GM19240 (cell line): ENCODE measurements at regions not wholly inside any gene's neighbourhood (a gene's known extent, or its start where the extent isn't known, plus 50 kb on each side); places are given as distances from the start of the nearest gene placed in this dataset.
"Not testable (repeated sequence)": the region's sequence is repeated elsewhere in the genome, so short reads cannot be mapped to it uniquely, and the experiment has no call there.

ENCODE experiments used
- DNase-seq: peaks from one replicate; pipeline ENCODE4 v3.0.0; 2011; ENCODE audit warnings: low spot score; ENCODE audit not compliant: insufficient read length

GRCh38 chr14:105707723-105708151 lies 181.4 kb downstream of the TMEM121 start:
- DNase-seq = not testable (repeated sequence)

DNA sequence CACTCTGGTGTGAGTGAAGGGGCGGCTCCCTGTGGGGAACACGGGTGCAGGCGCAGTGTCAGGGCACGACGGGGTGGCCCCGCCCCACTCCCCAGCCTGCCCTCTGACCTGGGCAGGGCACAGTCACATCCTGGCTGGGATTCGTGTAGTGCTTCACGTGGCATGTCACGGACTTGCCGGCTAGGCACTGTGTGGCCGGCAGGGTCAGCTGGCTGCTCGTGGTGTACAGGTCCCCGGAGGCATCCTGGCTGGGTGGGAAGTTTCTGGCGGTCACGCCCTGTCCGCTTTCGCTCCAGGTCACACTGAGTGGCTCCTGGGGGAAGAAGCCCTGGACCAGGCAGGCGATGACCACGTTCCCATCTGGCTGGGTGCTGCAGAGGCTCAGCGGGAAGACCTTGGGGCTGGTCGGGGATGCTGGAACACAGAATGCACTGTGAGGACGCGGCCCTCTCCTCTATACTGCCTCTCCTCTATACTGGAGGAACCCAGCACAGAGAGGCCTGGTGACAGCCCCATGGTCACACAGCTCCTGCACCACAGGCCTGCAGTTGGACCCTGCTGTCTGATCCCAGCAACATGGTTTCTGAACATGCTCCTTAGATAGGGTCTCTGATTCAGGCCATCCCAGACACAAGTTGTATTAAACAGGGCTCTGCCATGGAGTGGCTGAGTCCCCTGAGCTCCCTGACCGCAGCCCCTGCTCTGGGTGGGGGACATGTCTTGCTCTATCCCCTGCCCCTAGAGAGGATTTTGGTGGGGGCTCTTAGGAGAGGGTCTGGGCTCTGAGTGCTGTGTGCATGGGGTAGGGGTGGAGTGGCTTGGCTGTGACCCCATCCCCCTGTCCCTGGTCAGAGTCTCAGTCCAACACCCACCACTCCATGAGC lies 182.1 kb downstream of the TMEM121 start:
- not testable (repeated sequence) for DNase-seq

DNA sequence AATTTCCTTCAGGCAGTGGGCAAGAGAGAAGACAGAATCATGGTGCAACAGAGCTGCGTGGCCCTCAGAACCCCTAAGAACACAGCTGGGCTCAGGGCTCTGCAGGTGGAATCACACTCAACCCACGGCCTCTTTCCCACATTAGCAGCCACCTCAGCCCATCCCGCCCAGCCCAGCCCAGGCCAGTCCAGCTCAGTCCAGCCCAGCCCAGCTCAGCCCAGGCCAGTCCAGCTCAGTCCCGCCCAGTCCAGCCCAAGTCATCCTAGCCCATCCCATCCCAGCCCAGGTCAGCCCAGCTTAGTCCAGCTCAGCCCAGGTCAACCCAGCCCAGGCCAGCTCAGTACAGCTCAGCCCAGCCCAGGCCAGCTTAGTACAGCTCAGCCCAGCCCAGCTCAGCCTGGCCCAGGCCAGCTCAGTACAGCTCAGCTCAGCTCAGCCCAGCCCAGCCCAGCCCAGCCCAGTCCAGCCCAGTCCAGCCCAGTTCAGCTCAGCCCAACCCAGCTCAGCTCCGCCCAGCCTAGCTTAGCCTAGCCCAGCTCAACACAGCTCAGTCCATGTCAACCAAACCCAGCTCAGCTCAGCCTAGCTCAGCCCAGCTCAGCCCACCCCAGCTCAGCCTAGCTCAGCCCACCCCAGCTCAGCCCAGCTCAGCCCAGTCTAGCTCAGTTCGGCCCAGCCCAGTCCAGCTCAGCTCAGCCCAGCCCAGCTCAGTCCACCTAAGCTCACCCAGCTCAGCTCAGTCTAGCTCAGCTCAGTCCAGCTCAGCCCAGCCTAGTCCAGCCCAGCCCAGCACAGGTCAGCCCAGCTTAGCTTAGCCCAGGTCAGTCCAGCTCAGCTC lies 183.1 kb downstream of the TMEM121 start:
- DNase-seq = no peak

DNA sequence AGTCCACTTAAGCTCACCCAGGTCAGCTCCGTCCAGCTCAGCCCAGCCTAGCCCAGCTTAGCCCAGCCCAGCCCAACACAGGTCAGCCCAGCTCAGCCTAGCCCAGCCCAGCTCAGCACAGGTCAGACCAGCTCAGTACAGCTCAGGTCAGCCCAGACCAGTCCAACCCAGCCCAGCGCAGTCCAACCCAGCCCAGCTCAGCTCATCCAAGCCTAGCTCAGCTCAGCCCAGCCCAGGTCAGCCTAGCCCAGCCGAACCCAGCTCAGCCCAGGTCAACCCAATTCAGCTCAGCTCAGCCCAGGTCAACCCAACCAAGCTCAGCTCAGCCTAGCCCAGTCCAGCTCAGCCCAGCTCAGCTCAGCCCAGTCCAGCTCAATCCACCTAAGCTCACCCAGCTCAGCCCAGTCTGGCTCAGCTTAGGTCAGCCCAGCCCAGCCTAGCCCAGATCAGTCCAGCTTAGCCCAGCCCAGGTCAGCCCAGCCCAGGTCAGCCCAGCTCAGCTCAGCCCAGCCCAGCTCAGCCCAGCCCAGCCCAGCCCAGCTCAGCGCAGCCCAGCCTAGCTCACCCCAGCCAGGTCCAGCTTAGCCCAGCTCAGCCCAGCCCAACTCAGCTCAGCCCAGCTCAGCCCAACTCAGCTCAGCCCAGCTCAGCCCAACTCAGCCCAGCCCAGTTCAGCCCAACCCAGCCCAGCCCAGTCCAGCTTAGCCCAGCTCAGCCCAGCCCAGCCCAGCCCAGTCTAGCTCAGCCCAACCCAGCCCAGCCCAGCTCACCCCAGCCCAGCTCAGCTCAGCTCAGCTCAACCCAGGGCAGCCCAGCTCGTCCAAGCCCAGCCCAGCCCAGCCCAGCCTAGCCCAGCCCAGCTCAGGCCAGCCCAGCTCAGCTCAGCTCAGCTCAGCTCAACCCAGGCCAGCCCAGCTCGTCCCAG lies 184.0 kb downstream of the TMEM121 start:
- no peak for DNase-seq

DNA sequence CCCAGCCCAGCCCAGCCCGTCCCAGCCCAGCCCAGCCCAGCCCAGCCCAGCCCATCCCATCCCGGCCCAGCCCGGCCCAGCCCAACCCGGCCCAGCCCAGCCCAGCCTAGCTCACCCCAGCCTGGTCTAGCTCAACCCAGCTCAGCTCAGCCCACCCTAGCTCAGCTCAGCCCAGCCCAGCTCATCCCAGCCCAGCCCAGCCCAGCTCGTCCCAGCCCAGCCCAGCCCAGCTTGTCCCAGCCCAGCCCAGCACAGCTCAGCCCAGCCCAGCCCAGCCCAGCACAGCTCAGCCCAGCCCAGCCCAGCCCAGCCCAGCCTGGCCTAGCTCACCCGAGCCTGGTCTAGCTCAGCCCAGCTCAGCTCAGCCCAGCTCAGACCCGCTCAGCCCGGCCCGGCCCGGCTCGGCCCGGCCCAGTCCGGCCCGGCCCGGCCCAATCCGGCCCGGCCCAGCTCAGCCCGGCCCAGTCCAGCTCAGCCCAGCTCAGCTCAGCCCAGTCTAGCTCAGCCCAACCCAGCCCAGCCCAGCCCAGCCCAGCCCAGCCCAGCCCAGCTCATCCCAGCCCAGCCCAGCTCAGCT lies 184.7 kb downstream of the TMEM121 start:
- no peak for DNase-seq

GRCh38 chr14:105711841-105712460 lies 185.6 kb downstream of the TMEM121 start:
- no peak for DNase-seq

GRCh38 chr14:105712670-105713069 lies 186.3 kb downstream of the TMEM121 start:
- not testable (repeated sequence) for DNase-seq

GRCh38 chr14:105713160-105713559 lies 186.8 kb downstream of the TMEM121 start:
- not testable (repeated sequence) for DNase-seq

DNA sequence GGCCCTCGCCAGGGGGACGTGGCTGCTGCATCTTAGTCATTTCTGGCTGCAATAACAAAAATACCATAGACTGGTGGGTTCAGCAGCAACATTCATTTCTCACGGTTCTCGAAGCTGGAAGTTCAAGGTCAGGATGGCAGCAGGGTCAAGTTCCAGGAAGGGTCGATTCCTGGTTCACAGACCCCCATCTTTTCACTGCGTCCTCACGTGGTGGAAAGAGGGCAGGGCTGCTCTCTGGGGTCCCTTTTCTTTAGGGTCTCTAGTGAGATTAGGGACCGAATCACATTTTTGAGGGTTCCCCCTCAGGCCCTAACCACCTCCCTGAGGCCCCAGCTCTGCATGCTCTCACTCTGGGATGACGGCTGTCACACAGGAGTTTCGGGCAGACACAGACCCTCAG lies 187.5 kb downstream of the TMEM121 start:
- not testable (repeated sequence) for DNase-seq

DNA sequence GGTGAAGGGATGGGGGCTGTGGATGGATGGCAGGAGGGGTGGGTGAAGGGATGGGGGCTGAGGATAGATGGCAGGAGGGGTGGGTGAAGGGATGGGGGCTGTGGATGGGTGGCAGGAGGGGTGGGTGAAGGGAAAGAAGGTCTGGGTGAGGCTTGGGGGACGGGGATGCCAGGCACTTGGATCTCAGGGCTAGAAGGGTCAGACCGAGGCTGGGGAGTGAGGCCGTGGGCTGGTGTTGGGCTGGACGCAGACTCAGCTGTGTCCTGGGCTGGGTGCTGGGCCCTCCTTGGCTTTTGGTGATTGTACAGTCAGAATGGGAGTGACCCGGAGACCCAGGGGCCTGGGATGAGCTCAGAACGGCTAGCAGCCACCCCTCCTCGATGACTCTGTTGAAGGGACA lies 192.4 kb downstream of the TMEM121 start:
- not testable (repeated sequence) for DNase-seq

DNA sequence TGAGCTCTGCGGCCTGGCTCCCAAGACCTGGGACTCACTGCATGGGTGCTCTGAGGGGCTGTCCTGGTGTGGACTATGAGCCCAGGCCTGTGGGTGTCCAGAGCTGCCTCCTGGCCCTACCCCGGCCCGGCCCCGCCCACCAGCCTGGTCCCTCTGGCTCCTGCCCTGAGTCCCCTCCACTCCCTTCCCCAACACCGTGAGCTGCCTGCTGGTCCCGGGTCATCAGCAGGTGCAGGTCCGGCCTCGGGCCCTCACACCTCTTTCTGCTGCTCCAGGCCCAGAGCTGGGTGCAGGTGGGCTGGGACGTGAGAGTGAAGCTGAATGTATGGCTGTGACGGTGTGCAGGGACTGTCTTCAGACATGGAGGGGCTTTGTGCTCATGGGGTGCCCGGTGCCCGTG lies 193.7 kb downstream of the TMEM121 start:
- DNase-seq = not testable (repeated sequence)

- not testable (repeated sequence) for DNase-seq
These were observed 194.6 kb downstream of the TMEM121 start for GRCh38 chr14:105720852-105721601.

DNA sequence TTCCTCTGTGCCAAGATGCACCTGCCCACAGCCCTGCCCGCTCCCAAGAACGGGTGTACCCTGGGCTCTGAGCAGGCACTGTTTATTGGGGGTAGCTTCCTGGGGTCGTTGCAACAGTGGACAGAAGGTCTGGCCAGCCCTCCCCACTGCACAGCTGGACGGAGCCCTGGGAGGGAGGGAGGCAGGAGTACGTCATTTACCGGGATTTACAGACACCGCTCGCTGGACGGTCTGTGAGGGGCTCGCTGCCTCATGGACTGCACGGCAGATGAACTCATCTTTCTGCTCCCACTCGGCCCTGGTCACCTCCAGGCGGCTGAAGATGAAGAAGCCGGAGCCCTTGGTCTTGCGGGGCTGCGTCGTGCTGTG lies 195.2 kb downstream of the TMEM121 start:
- DNase-seq = not testable (repeated sequence)

DNA sequence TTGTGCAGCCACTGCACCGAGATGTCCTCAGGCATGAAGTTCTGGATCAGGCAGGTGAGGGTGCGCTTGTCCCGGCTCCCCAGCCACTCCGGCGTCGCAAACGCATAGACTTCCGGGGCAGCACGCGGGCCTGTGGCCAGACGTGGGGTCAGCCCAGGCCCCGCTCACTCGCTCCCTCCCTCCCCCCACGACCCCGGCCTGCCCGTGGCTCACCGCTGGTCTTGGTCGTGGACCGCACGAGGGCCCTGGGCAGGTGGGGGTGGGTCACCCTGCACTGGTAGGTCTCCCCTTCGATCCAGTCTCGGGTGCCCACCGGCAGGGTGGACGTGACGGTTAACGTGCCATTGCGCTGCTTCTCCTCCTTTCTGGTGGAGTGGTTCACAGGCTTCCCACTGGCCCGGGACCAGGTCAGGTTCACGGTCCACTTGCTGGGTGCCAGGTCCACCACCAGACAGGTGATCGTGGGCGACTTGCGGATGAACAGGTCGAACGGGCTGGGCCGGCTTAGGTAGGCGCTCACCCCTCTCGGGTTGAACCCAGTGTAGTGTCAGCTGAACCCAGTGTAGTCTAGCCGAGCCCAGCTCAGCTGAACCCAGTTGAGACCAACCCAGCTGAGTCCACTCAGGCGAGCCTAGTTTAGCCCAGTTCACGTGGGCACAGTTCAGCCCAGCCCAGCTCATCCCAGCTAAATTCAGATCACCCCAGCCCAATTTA lies 195.8 kb downstream of the TMEM121 start:
- not testable (repeated sequence) for DNase-seq

DNA sequence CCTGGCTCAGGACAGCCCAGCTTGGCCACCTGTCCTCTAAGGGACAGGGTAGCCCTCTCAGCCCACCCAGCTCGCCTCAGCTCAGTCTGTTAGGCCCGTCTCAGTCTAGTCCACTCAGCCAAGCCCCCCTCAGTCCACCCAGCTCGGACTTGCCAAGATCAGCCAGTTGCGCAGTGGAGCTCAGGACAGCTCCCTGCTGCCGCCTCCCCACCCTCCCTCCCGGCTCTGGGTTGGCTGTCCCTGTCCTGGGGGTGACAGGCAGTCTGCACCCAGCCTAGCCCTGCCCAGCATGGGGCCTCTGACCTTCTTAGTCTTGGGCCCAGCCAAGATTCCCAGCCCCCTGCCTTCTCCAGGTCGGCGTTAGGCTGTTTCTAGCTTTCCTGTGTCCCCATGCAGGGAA lies 196.9 kb downstream of the TMEM121 start:
- not testable (repeated sequence) for DNase-seq

GRCh38 chr14:105723776-105724175 lies 197.4 kb downstream of the TMEM121 start:
- DNase-seq = not testable (repeated sequence)

DNA sequence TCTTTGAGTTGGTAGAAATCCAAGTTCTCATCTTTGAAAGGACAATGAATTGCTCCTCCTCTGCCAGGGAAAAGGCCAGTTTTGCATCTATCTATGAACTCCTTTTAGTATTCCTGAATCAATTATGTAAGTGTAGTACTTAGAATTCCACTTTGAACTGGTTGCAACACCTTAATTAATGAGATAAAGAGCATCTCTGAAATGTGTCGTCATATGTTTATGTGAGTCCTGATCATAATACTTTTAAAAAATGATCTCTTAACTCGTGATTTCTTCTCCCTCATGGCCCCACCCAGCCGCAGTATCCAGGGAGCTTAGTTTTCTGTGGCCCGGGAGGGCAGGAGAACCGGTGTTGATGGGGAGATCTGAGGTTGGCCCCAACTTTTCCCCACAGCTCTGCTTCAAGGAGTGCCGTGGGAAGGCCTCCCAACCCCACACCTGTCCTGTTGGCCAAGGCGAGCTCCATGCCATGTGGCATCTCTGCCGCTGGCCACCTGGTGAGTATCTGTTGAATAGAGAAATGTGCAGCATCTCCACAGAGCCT lies 203.5 kb downstream of the TMEM121 start:
- not testable (repeated sequence) for DNase-seq

GRCh38 chr14:105730731-105731130 lies 204.3 kb downstream of the TMEM121 start:
- DNase-seq = not testable (repeated sequence)
